ENCODE measurements at regions not wholly inside any gene's neighbourhood (a gene's known extent, or its start where the extent isn't known, plus 50 kb on each side); places are given as distances from the start of the nearest gene placed in this dataset.

- DNase-seq = no peak
- Histone ChIP-seq H3K27ac (no peak overlapping the region), H3K27me3 (no peaks in the 10 kb centered on the region), H3K36me3 (no peaks in the 10 kb centered on the region), H3K9me3 (no peaks in the 10 kb centered on the region), H3K4me3 (no peak overlapping the region), H3K4me1 (ENCODE audit: insufficient read depth) (no peaks in the 10 kb centered on the region)
- intact Hi-C loops (cut with DNase I) = no loop called here
- TF ChIP-seq EP300 (IDR thresholded peaks at IDR 0.05) = no peak
- TF ChIP-seq, protein P1, sequence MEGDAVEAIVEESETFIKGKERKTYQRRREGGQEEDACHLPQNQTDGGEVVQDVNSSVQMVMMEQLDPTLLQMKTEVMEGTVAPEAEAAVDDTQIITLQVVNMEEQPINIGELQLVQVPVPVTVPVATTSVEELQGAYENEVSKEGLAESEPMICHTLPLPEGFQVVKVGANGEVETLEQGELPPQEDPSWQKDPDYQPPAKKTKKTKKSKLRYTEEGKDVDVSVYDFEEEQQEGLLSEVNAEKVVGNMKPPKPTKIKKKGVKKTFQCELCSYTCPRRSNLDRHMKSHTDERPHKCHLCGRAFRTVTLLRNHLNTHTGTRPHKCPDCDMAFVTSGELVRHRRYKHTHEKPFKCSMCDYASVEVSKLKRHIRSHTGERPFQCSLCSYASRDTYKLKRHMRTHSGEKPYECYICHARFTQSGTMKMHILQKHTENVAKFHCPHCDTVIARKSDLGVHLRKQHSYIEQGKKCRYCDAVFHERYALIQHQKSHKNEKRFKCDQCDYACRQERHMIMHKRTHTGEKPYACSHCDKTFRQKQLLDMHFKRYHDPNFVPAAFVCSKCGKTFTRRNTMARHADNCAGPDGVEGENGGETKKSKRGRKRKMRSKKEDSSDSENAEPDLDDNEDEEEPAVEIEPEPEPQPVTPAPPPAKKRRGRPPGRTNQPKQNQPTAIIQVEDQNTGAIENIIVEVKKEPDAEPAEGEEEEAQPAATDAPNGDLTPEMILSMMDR (IDR thresholded peaks at IDR 0.05) = no peak
- no peak for TF ChIP-seq POLR2A (IDR thresholded peaks at IDR 0.05)
These were observed 926.5 kb upstream of the CNTNAP5 start for GRCh38 chr2:123098619-123099018.

GRCh38 chr2:123101434-123101833, 923.7 kb upstream of the CNTNAP5 start:
- H3K4me3 ChIP-seq = no peak overlapping the region
- intact Hi-C loops (cut with DNase I) = no loop called here
- no peaks in the 10 kb centered on the region for H3K27me3 ChIP-seq
- H3K27ac ChIP-seq = no peak overlapping the region
- no peak for DNase-seq
- no peaks in the 10 kb centered on the region for H3K9me3 ChIP-seq
- 16 to 30% (median 20%) methylated on average over 2 of the region's 2 CpGs for WGBS, 3 donors
- no peaks in the 10 kb centered on the region for H3K4me1 ChIP-seq (ENCODE audit: insufficient read depth)
- TF ChIP-seq, protein P1 (IDR thresholded peaks at IDR 0.05) = no peak
- TF ChIP-seq POLR2A (IDR thresholded peaks at IDR 0.05) = no peak
- no peak for TF ChIP-seq EP300 (IDR thresholded peaks at IDR 0.05)
- H3K36me3 ChIP-seq = no peaks in the 10 kb centered on the region

DNA sequence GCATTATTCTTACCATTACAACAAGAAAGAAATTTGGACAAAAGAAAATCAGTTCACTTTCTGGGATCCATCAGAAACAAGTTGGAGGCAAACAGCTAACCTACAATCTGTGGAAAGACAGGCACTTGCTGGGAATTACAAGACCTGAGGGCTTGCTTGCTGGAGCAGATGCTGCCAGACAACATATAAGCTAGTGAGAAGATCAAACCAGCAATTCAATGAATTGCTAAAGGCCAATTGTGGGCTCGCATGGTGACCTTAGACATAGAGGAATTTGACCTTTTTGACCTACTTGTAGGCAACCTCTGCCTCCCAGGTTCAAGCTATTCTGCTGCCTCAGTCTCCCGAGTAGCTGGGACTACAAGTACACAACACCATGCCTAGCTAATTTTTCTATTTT, 921.2 kb upstream of the CNTNAP5 start:
- no peak for DNase-seq
- 57 to 64% (median 60%) methylated on average over 2 of the region's 2 CpGs for WGBS, 3 donors
- intact Hi-C loops (cut with DNase I) = no loop called here

DNA sequence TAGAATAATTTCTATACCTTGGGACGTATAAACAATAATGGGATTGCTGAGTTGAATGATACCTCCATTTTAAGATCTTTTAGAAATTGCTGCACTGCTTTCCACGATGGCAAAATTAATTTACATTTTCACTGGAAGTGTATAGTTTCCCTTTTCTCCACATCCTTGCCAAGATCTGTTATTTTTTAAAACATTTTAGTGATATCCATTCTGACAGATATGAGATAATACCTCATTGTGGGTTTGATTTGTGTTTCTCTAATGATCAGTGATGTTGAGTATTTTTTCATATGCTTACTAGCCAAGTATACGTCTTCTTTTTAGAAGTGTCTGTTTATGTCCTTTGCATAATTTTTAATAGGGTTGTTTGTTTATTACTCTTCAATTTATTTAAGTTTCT, 908.5 kb upstream of the CNTNAP5 start:
- H3K27ac ChIP-seq = no peak overlapping the region
- H3K27me3 ChIP-seq = no peaks in the 10 kb centered on the region
- no peak overlapping the region for H3K4me3 ChIP-seq
- intact Hi-C loops (cut with DNase I) = no loop called here
- TF ChIP-seq EP300 (IDR thresholded peaks at IDR 0.05) (no peak), POLR2A (IDR thresholded peaks at IDR 0.05) (no peak)
- TF ChIP-seq, protein P1 (IDR thresholded peaks at IDR 0.05) = no peak
- H3K9me3 ChIP-seq = no peaks in the 10 kb centered on the region
- 51 to 66% (median 58%) methylated on average over 3 of the region's 3 CpGs for WGBS, 3 donors
- no peaks in the 10 kb centered on the region for H3K36me3 ChIP-seq
- no peaks in the 10 kb centered on the region for H3K4me1 ChIP-seq (ENCODE audit: insufficient read depth)
- DNase-seq = no peak

More for the DNA sequence above, 921.2 kb upstream of the CNTNAP5 start:
- H3K27me3 ChIP-seq = no peaks in the 10 kb centered on the region
- TF ChIP-seq EP300 (IDR thresholded peaks at IDR 0.05) = no peak
- TF ChIP-seq POLR2A (IDR thresholded peaks at IDR 0.05) = no peak
- TF ChIP-seq, protein P1 (IDR thresholded peaks at IDR 0.05) = no peak
- H3K9me3 ChIP-seq = no peaks in the 10 kb centered on the region
- no peaks in the 10 kb centered on the region for H3K4me1 ChIP-seq (ENCODE audit: insufficient read depth)
- H3K4me3 ChIP-seq = no peak overlapping the region
- no peaks in the 10 kb centered on the region for H3K36me3 ChIP-seq
- no peak overlapping the region for H3K27ac ChIP-seq

DNA sequence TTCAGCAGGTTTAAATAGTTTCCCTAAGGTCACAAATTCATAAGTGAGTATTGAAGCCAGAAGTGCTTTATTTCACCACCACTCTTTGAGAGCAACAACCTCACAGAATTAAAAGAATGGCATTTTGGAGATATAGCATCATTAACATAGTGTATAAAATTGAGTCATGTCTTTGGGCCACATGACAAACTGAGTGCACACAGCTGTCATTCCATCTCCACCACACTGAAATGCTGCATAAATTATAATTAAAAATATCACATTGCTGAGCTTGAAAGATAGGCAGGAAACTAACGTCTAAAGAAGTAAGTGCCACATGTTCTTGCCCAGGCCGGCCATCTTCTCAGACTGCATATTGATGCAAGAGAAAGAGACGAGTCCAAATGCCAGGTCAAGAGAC, 897.9 kb upstream of the CNTNAP5 start:
- H3K9me3 ChIP-seq = peaks cover 0 to 3% of the 10 kb centered on the region in 2 donors
- no peaks in the 10 kb centered on the region for H3K27me3 ChIP-seq
- DNase-seq = no peak
- intact Hi-C loops (cut with DNase I) = no loop called here
- H3K27ac ChIP-seq = no peak overlapping the region
- H3K4me1 ChIP-seq (ENCODE audit: insufficient read depth) = no peaks in the 10 kb centered on the region
- TF ChIP-seq, protein P1 (IDR thresholded peaks at IDR 0.05) = no peak
- TF ChIP-seq POLR2A (IDR thresholded peaks at IDR 0.05) = no peak
- no peaks in the 10 kb centered on the region for H3K36me3 ChIP-seq
- no peak overlapping the region for H3K4me3 ChIP-seq
- 67 to 70% (median 68%) methylated on average over 3 of the region's 3 CpGs for WGBS, 3 donors

Measured in ovary (tissue), 7 donors.